ENCODE measurements at regions not wholly inside any gene's neighbourhood (a gene's known extent, or its start where the extent isn't known, plus 50 kb on each side); places are given as distances from the start of the nearest gene placed in this dataset.
"Not testable (repeated sequence)": the region's sequence is repeated elsewhere in the genome, so short reads cannot be mapped to it uniquely, and the experiment has no call there.

GRCh38 chr15:38117781-38118180, 134.9 kb upstream of the SPRED1 start:
- H3K79me2 ChIP-seq (ENCODE audit: insufficient read depth): no peaks in the 10 kb centered on the region
- no peak overlapping the region for H2AFZ ChIP-seq (ENCODE audit: low read depth)
- no peaks in the 10 kb centered on the region for H3K9me2 ChIP-seq
- DNase-seq: no peak
- H4K20me1 ChIP-seq (ENCODE audit: insufficient read depth): no peaks in the 10 kb centered on the region
- H3K27ac ChIP-seq (ENCODE audit: low read depth in 2 of 2, low read length in 1 of 2): no peak overlapping the region
- H3K9me3 ChIP-seq: no peaks in the 10 kb centered on the region
- no peak overlapping the region for H3K9ac ChIP-seq
- no peaks in the 10 kb centered on the region for H3K27me3 ChIP-seq (ENCODE audit: insufficient read depth)
- TF ChIP-seq TCF12 (IDR thresholded peaks at IDR 0.05) (no peak), JUND (IDR thresholded peaks at IDR 0.05) (no peak), TEAD4 (IDR thresholded peaks at IDR 0.05; ENCODE audit: borderline replicate concordance, insufficient read depth) (no peak), MXI1 (IDR thresholded peaks at IDR 0.05; ENCODE audit: low read depth, low read length) (no peak), FOXM1 (IDR thresholded peaks at IDR 0.05; ENCODE audit: low read depth) (no peak), RAD21 (IDR thresholded peaks at IDR 0.05; ENCODE audit: low read length) (no peak), MAX (IDR thresholded peaks at IDR 0.05; ENCODE audit: low read depth) (no peak), POLR2AphosphoS5 (IDR thresholded peaks at IDR 0.05; ENCODE audit: low read depth, low read length) (no peak)
- CTCF ChIA-PET: no interaction called here
- WGBS (ENCODE audit: low lambda C conversion rate): 7% methylated on average over 1 of the region's 1 CpG
- POLR2A ChIA-PET: no interaction called here
- H3K4me3 ChIP-seq (ENCODE audit: low read depth in 2 of 2, low read length in 1 of 2): no peak overlapping the region
- H3K4me2 ChIP-seq: no peak overlapping the region
- no peaks in the 10 kb centered on the region for H3K4me1 ChIP-seq (ENCODE audit: control insufficient read depth in 1 of 2, insufficient read depth in 2 of 2, low read depth in 1 of 2, low read length in 1 of 2)
- H3K36me3 ChIP-seq (replicated peaks in 1 of 2; ENCODE audit: control insufficient read depth in 1 of 2, insufficient read depth in 2 of 2, low read length in 1 of 2): no peaks in the 10 kb centered on the region
- no peaks in the 10 kb centered on the region for H3F3A ChIP-seq (replicated peaks; ENCODE audit: insufficient read depth)

- CTCF ChIA-PET; H3K36me3 ChIP-seq (replicated peaks in 1 of 2; ENCODE audit: control insufficient read depth in 1 of 2, insufficient read depth in 2 of 2, low read length in 1 of 2); POLR2A ChIA-PET: not testable (repeated sequence)
Observed at GRCh38 chr15:38119865-38120264, 132.8 kb upstream of the SPRED1 start.

GRCh38 chr15:38127306-38127771, 125.3 kb upstream of the SPRED1 start:
- Histone ChIP-seq H3K27ac (ENCODE audit: low read depth in 2 of 2, low read length in 1 of 2) (peak overlapping the region in 1 of 2 experiments; percentile 90; a peak in 2 of 4 replicates), H3K27me3 (ENCODE audit: insufficient read depth) (no peaks in the 10 kb centered on the region), H3K4me1 (ENCODE audit: control insufficient read depth in 1 of 2, insufficient read depth in 2 of 2, low read depth in 1 of 2, low read length in 1 of 2) (peaks cover 15 to 26% of the 10 kb centered on the region in 2 experiments), H3K9ac (no peak overlapping the region), H3F3A (replicated peaks; ENCODE audit: insufficient read depth) (peaks cover 28% of the 10 kb centered on the region), H3K36me3 (replicated peaks in 1 of 2; ENCODE audit: control insufficient read depth in 1 of 2, insufficient read depth in 2 of 2, low read length in 1 of 2) (no peaks in the 10 kb centered on the region), H3K4me3 (ENCODE audit: low read depth in 2 of 2, low read length in 1 of 2) (no peak overlapping the region), H2AFZ (ENCODE audit: low read depth) (no peak overlapping the region), H4K20me1 (ENCODE audit: insufficient read depth) (no peaks in the 10 kb centered on the region), H3K9me3 (no peaks in the 10 kb centered on the region; the same call in 1 of the 2 replicates), H3K4me2 (0 out of 2 replicates have a peak overlapping the region, but pooled peaks have one; percentile 4), H3K79me2 (ENCODE audit: insufficient read depth) (no peaks in the 10 kb centered on the region), H3K9me2 (no peaks in the 10 kb centered on the region; the same call in 1 of the 2 replicates)
- TF ChIP-seq TCF12 (IDR thresholded peaks at IDR 0.05) (peak; percentile 32; the same call in 1 of the 2 replicates), EP300 (IDR thresholded peaks at IDR 0.05; ENCODE audit: borderline replicate concordance in 1 of 2, low read depth in 1 of 2, low read length in 1 of 2) (peak in 1 of 2 experiments; percentile 11; a peak in 1 of 4 replicates), TEAD4 (IDR thresholded peaks at IDR 0.05; ENCODE audit: borderline replicate concordance, insufficient read depth) (no peak), FOSL2 (IDR thresholded peaks at IDR 0.05; ENCODE audit: borderline replicate concordance, low read depth) (peak; percentile 17; the same call in 1 of the 2 replicates)
- 83% methylated on average over 1 of the region's 1 CpG for WGBS (ENCODE audit: low lambda C conversion rate)
- no peak for DNase-seq
- CTCF ChIA-PET: interaction anchor here (0.8 kb wide), 1 partner anchor 12 kb away, joined by 3 read pairs; no protein-coding TSS in a partner anchor
- POLR2A ChIA-PET: interaction anchor here (0.6 kb wide), 1 partner anchor 232 kb away, joined by 3 read pairs; no protein-coding TSS in a partner anchor

More at GRCh38 chr15:38119865-38120264, 132.8 kb upstream of the SPRED1 start:
- H3K9me2 ChIP-seq; H4K20me1 ChIP-seq (ENCODE audit: insufficient read depth); H3F3A ChIP-seq (replicated peaks; ENCODE audit: insufficient read depth); H3K9me3 ChIP-seq; H3K4me3 ChIP-seq (ENCODE audit: low read depth in 2 of 2, low read length in 1 of 2); H3K9ac ChIP-seq; H3K4me2 ChIP-seq; H2AFZ ChIP-seq (ENCODE audit: low read depth); H3K4me1 ChIP-seq (ENCODE audit: control insufficient read depth in 1 of 2, insufficient read depth in 2 of 2, low read depth in 1 of 2, low read length in 1 of 2); H3K79me2 ChIP-seq (ENCODE audit: insufficient read depth); DNase-seq; H3K27me3 ChIP-seq (ENCODE audit: insufficient read depth); H3K27ac ChIP-seq (ENCODE audit: low read depth in 2 of 2, low read length in 1 of 2): not testable (repeated sequence)
- 88% methylated on average over 1 of the region's 3 CpGs for WGBS (ENCODE audit: low lambda C conversion rate)

Data from SK-N-SH (cell line).